Testis (tissue), 2 donors: ENCODE measurements at regions not wholly inside any gene's neighbourhood (a gene's known extent, or its start where the extent isn't known, plus 50 kb on each side); places are given as distances from the start of the nearest gene placed in this dataset.

Experiments used
- DNase-seq: peaks from one replicate; pipeline ENCODE4 v3.0.0-alpha.2; 2019
- H3K27ac ChIP-seq, 2 donors: fragments of 200-600 bp; sonication (generic); one replicate each; pipeline ENCODE4 v1.5.1; 2019
- H3K27me3 ChIP-seq: fragments of 200-600 bp; sonication (generic); one replicate; pipeline ENCODE4 v1.5.1; 2019
- H3K36me3 ChIP-seq: fragments of 200-600 bp; sonication (generic); one replicate; pipeline ENCODE4 v1.5.1; 2017; ENCODE audit warnings: low read depth; ENCODE audit errors: missing control alignments
- H3K4me1 ChIP-seq: fragments of 200-600 bp; sonication (generic); one replicate; pipeline ENCODE4 v1.5.1; 2019
- H3K4me3 ChIP-seq, 2 donors: fragments of 200-600 bp; sonication (generic); one replicate each; pipeline ENCODE4 v1.5.1; 2017 to 2019
- H3K9me3 ChIP-seq: fragments of 200-600 bp; sonication (generic); one replicate; pipeline ENCODE4 v1.5.1; 2017
- CTCF ChIP-seq, 3 experiments: fragments of 450-650 bp in 2 of 3; fragments of 200-600 bp in 1 of 3; sonication (generic) in 1 of 3; IDR thresholded peaks; one replicate each; pipeline ENCODE4 v1.5.1; 2016 to 2019; ENCODE audit warnings: antibody characterized with exemption in 3 of 3, mild to moderate bottlenecking in 2 of 3, moderate library complexity in 1 of 3
- POLR2A ChIP-seq: fragments of 450-650 bp; IDR thresholded peaks from one replicate; pipeline ENCODE4 v1.6.1; 2017; ENCODE audit warnings: antibody characterized with exemption, mild to moderate bottlenecking, moderate library complexity
- WGBS, 2 donors: methylation state at CpG; one replicate each; pipeline ENCODE4 v1.1.5; 2018; 5-methylcytosine and 5-hydroxymethylcytosine counted together
- intact Hi-C: fragments of 100-400 bp; cut with DNase I; formaldehyde crosslinking; loops from one replicate; pipeline ENCODE4 v1.15.1; 2023; ENCODE audit warnings: low total_unique reads

GRCh38 chrY:19095460-19095859, 321.9 kb upstream of the HSFY2 start:
- DNase-seq: no peak
- Histone ChIP-seq H3K36me3 (no peaks in the 10 kb centered on the region), H3K9me3 (no peaks in the 10 kb centered on the region), H3K4me3 (no peak overlapping the region), H3K27ac (no peak overlapping the region), H3K4me1 (no peaks in the 10 kb centered on the region), H3K27me3 (no peaks in the 10 kb centered on the region)
- no peak for TF ChIP-seq CTCF (IDR thresholded peaks at IDR 0.05)
- intact Hi-C loops: no loop called here

DNA sequence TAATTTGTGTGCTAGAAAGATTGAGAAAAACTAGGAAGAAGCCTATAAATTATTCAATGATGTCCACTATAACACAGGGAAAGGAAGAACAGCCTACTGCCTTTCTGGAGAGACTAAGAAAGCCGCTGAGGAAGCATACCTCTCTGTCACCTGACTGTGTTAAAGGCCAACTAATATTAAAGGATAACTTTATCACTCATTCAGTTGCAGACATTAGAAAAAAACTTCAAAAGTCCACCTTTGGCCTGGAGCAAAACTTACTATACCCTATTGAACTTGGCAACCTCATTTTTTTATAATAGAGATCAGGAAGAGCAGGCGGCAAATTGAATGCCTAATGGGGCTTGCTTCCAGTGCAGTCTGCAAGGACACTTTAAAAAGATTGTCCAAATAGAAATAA, 309.5 kb upstream of the HSFY2 start:
- 90 to 100% methylated on average over 2 of the region's 2 CpGs for WGBS, 2 donors
- intact Hi-C loops: no loop called here
- Histone ChIP-seq H3K36me3 (no peaks in the 10 kb centered on the region), H3K27ac (no peak overlapping the region), H3K27me3 (no peaks in the 10 kb centered on the region), H3K4me3 (no peak overlapping the region), H3K4me1 (no peaks in the 10 kb centered on the region), H3K9me3 (no peaks in the 10 kb centered on the region)
- no peak for DNase-seq
- TF ChIP-seq POLR2A (no peak), CTCF (IDR thresholded peaks at IDR 0.05) (no peak)

GRCh38 chrY:19077698-19078113, 304.2 kb upstream of the HSFY2 start:
- peak overlapping the region; percentile 83 to 90 for H3K27ac ChIP-seq
- H3K27me3 ChIP-seq: no peaks in the 10 kb centered on the region
- H3K36me3 ChIP-seq: no peaks in the 10 kb centered on the region
- no peak for TF ChIP-seq POLR2A
- TF ChIP-seq CTCF (IDR thresholded peaks at IDR 0.05): no peak
- DNase-seq: peak; percentile 43
- WGBS, 2 donors: 9% methylated on average over 6 of the region's 37 CpGs; no CpG with 5 or more reads in 1 of the 2 donors
- H3K4me1 ChIP-seq: no peaks in the 10 kb centered on the region
- H3K4me3 ChIP-seq: peak overlapping the region; percentile 57 to 71
- no peaks in the 10 kb centered on the region for H3K9me3 ChIP-seq
- intact Hi-C loops: no loop called here

DNA sequence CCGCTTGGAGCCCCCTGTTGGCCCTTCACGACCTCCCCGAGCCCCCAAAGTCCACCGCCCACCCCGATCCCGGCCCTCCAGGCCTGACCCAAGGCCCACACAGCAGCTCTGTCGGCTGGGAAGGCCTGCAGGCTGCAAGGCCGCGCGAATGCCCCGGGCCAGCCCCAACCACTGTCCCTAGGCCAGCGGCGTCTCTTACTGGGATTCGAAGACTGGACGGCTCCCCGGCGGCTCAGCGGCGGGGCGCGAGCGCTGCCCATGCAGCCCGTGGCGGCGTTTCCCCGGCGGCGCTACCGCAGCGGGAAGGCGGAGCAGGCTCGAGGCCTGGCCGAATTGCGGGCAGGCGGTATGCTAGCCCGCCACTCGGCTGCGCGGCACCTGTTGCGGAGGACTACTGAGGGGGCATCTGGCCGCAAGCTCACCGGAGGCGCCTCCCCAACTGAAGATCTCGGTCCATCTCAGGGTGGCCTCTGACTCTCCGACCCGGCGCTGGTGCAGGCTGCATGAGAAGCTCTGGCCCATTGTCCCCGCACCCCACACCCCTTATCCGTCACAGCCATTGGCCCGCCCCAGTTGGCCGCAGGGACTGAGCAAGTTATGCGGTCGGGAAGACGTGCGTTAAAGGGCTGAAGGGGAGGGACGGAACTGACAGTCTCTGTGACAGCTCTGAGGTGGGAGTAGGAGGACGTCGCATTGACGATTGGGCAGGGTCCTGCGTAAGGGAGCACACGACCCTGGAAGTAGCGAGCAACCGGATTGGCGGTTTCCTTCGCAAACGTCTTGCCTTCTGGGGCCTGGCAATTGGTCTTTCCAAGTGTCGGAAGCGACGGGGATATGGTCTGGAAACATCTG, 303.5 kb upstream of the HSFY2 start:
- WGBS, 2 donors: 0% methylated on average over 25 of the region's 69 CpGs; no CpG with 5 or more reads in 1 of the 2 donors
- Histone ChIP-seq H3K27ac (peak overlapping the region; percentile 83 to 90), H3K27me3 (no peaks in the 10 kb centered on the region), H3K4me1 (no peaks in the 10 kb centered on the region), H3K9me3 (no peaks in the 10 kb centered on the region), H3K4me3 (peak overlapping the region; percentile 57 to 71), H3K36me3 (no peaks in the 10 kb centered on the region)
- TF ChIP-seq CTCF (IDR thresholded peaks at IDR 0.05) (no peak), POLR2A (no peak)
- peak; percentile 73 for DNase-seq
- intact Hi-C loops: no loop called here
